Prostate gland (tissue), 2 donors: ENCODE measurements at regions not wholly inside any gene's neighbourhood (a gene's known extent, or its start where the extent isn't known, plus 50 kb on each side); places are given as distances from the start of the nearest gene placed in this dataset.

Experiments
- DNase-seq: peaks from one replicate; pipeline ENCODE4 v3.0.0-alpha.2; 2019; ENCODE audit warnings: low spot score
- H3K27ac ChIP-seq, 2 donors: fragments of 200-600 bp; sonication (generic); 2 replicates each; pipeline ENCODE4 v1.5.1; 2017 to 2019
- H3K27me3 ChIP-seq: fragments of 200-600 bp; sonication (generic); replicated peaks from 2 replicates; pipeline ENCODE4 v1.5.1; 2019; ENCODE audit not compliant: insufficient read depth
- H3K36me3 ChIP-seq, 2 donors: fragments of 200-600 bp; sonication (generic); 1 replicate in 1 of 2; 2 replicates in 1 of 2; pipeline versions ENCODE4 v1.5.1 to v1.8.1; 2017 to 2019
- H3K4me1 ChIP-seq: fragments of 200-600 bp; sonication (generic); replicated peaks from 2 replicates; pipeline ENCODE4 v1.5.1; 2019
- H3K4me3 ChIP-seq, 2 donors: fragments of 200-600 bp; sonication (generic); 2 replicates each; pipeline ENCODE4 v1.5.1; 2017 to 2019
- H3K9me3 ChIP-seq: fragments of 200-600 bp; sonication (generic); 2 replicates; pipeline ENCODE4 v1.5.1; 2017
- CTCF ChIP-seq, 4 experiments: fragments of 200-600 bp in 2 of 4; fragments of 450-650 bp in 2 of 4; sonication (generic) in 2 of 4; IDR thresholded peaks; 1 replicate in 3 of 4; 2 replicates in 1 of 4; pipeline ENCODE4 v1.5.1; 2016 to 2019; ENCODE audit warnings: antibody characterized with exemption in 4 of 4, mild to moderate bottlenecking in 2 of 4, moderate library complexity in 2 of 4
- POLR2A ChIP-seq: fragments of 450-650 bp; IDR thresholded peaks from one replicate; pipeline ENCODE4 v1.6.1; 2016; ENCODE audit warnings: antibody characterized with exemption, mild to moderate bottlenecking
- POLR2AphosphoS5 ChIP-seq: sonication (generic); formaldehyde crosslinking; IDR thresholded peaks from one replicate; pipeline ENCODE4 v1.6.1; 2017; ENCODE audit warnings: antibody characterized with exemption
- WGBS: methylation state at CpG from one replicate; pipeline ENCODE4 v1.1.5; 2018; 5-methylcytosine and 5-hydroxymethylcytosine counted together
- intact Hi-C: fragments of 100-400 bp; cut with DNase I; formaldehyde crosslinking; loops from one replicate; pipeline ENCODE4 v1.14.2; 2022

- no peaks in the 10 kb centered on the region for H3K27me3 ChIP-seq
- H3K36me3 ChIP-seq, result no peaks in the 10 kb centered on the region
- H3K4me1 ChIP-seq, result no peaks in the 10 kb centered on the region
- DNase-seq, result no peak
- no peak for TF ChIP-seq POLR2A
- TF ChIP-seq POLR2AphosphoS5, result no peak
- no peak for TF ChIP-seq CTCF (IDR thresholded peaks at IDR 0.05)
- intact Hi-C loops, result no loop called here
- H3K4me3 ChIP-seq, result no peak overlapping the region
- 62% methylated on average over 2 of the region's 2 CpGs for WGBS
- H3K9me3 ChIP-seq, result no peaks in the 10 kb centered on the region
- H3K27ac ChIP-seq, result no peak overlapping the region
Measured at GRCh38 chr12:89075880-89076540, 276.3 kb downstream of the DUSP6 start.

- intact Hi-C loops, result no loop called here
Measured at GRCh38 chr12:89073659-89074058, 278.6 kb downstream of the DUSP6 start.

GRCh38 chr12:89073027-89073398 lies 279.3 kb downstream of the DUSP6 start:
- Histone ChIP-seq H3K9me3 (no peaks in the 10 kb centered on the region), H3K27ac (no peak overlapping the region), H3K4me3 (no peak overlapping the region), H3K4me1 (no peaks in the 10 kb centered on the region), H3K27me3 (no peaks in the 10 kb centered on the region), H3K36me3 (no peaks in the 10 kb centered on the region)
- 44% methylated on average over 1 of the region's 1 CpG for WGBS
- intact Hi-C loops, result no loop called here
- DNase-seq, result no peak
- TF ChIP-seq CTCF (IDR thresholded peaks at IDR 0.05), result no peak
- no peak for TF ChIP-seq POLR2A
- TF ChIP-seq POLR2AphosphoS5, result no peak

More at GRCh38 chr12:89073659-89074058, 278.6 kb downstream of the DUSP6 start:
- no peaks in the 10 kb centered on the region for H3K4me1 ChIP-seq
- H3K27ac ChIP-seq, result no peak overlapping the region
- no peaks in the 10 kb centered on the region for H3K9me3 ChIP-seq
- H3K4me3 ChIP-seq, result no peak overlapping the region
- no peak for DNase-seq
- H3K36me3 ChIP-seq, result no peaks in the 10 kb centered on the region
- TF ChIP-seq POLR2A, result no peak
- H3K27me3 ChIP-seq, result no peaks in the 10 kb centered on the region

GRCh38 chr12:89072294-89073026 lies 279.8 kb downstream of the DUSP6 start:
- WGBS, result 67% methylated on average over 4 of the region's 4 CpGs
- TF ChIP-seq CTCF (IDR thresholded peaks at IDR 0.05) (no peak), POLR2AphosphoS5 (no peak), POLR2A (no peak)
- H3K27ac ChIP-seq, result no peak overlapping the region
- no peak overlapping the region for H3K4me3 ChIP-seq
- no peaks in the 10 kb centered on the region for H3K27me3 ChIP-seq
- H3K36me3 ChIP-seq, result no peaks in the 10 kb centered on the region
- H3K9me3 ChIP-seq, result no peaks in the 10 kb centered on the region
- H3K4me1 ChIP-seq, result no peaks in the 10 kb centered on the region
- intact Hi-C loops, result no loop called here
- no peak for DNase-seq

GRCh38 chr12:89070603-89071002 lies 281.7 kb downstream of the DUSP6 start:
- Histone ChIP-seq H3K4me1 (no peaks in the 10 kb centered on the region), H3K4me3 (no peak overlapping the region), H3K36me3 (no peaks in the 10 kb centered on the region), H3K9me3 (no peaks in the 10 kb centered on the region), H3K27ac (no peak overlapping the region), H3K27me3 (no peaks in the 10 kb centered on the region)
- 88% methylated on average over 1 of the region's 1 CpG for WGBS
- DNase-seq, result no peak
- intact Hi-C loops, result no loop called here
- no peak for TF ChIP-seq POLR2AphosphoS5
- no peak for TF ChIP-seq POLR2A
- TF ChIP-seq CTCF (IDR thresholded peaks at IDR 0.05), result no peak
